Right lobe of liver (tissue), 6 donors: ENCODE measurements at regions not wholly inside any gene's neighbourhood (a gene's known extent, or its start where the extent isn't known, plus 50 kb on each side); places are given as distances from the start of the nearest gene placed in this dataset.
A peak's percentile ranks its signal among the peaks of the same experiment; 100 is the strongest.

Experiments used
- ATAC-seq, 4 donors: fragments of 200-7000 bp; cut with Tn5 transposase; one replicate each; pipeline ENCODE4 v1.9.1; 2020; ENCODE audit warnings: mild to moderate bottlenecking in 4 of 4, moderate library complexity in 4 of 4
- DNase-seq, 3 donors: peaks; one replicate each; pipeline ENCODE4 v3.0.0-alpha.2; 2020
- H3K27ac ChIP-seq, 3 donors: fragments of 200-600 bp; one replicate each; pipeline ENCODE4 v1.8.0; 2022
- H3K27me3 ChIP-seq, 2 donors: fragments of 200-600 bp; one replicate each; pipeline ENCODE4 v1.8.0; 2022
- H3K36me3 ChIP-seq, 4 donors: fragments of 200-600 bp; sonication (generic) in 1 of 4; one replicate each; pipeline versions ENCODE4 v1.5.1 to v1.8.0; 2017 to 2022; ENCODE audit warnings: control low read depth in 1 of 4
- H3K4me1 ChIP-seq, 4 donors: fragments of 200-600 bp; sonication (generic) in 1 of 4; one replicate each; pipeline versions ENCODE4 v1.5.1 to v1.8.0; 2017 to 2022; ENCODE audit warnings: control low read depth in 1 of 4
- H3K4me3 ChIP-seq, 3 donors: fragments of 200-600 bp; one replicate each; pipeline ENCODE4 v1.8.0; 2022
- H3K9me3 ChIP-seq, 4 donors: fragments of 200-600 bp; sonication (generic) in 1 of 4; one replicate each; pipeline versions ENCODE4 v1.5.1 to v1.8.0; 2017 to 2022; ENCODE audit warnings: control low read depth in 1 of 4
- CTCF ChIP-seq, 4 donors: fragments of 200-600 bp in 3 of 4; fragments of 450-650 bp in 1 of 4; IDR thresholded peaks; one replicate each; pipeline versions ENCODE4 v1.5.1 to v1.8.0; 2016 to 2022; ENCODE audit warnings: antibody characterized with exemption in 4 of 4, mild to moderate bottlenecking in 2 of 4
- POLR2A ChIP-seq: fragments of 450-650 bp; IDR thresholded peaks from one replicate; pipeline ENCODE4 v1.6.1; 2017; ENCODE audit warnings: antibody characterized with exemption, mild to moderate bottlenecking
- WGBS: methylation state at CpG from one replicate; pipeline ENCODE4 v1.1.6; 2018; ENCODE audit warnings: low coverage, low lambda C conversion rate; ENCODE audit not compliant: insufficient coverage; ENCODE audit errors: missing lambda C conversion rate; 5-methylcytosine and 5-hydroxymethylcytosine counted together
- intact Hi-C, 2 donors: fragments of 100-400 bp; cut with DNase I; formaldehyde crosslinking; loops; one replicate each; pipeline versions ENCODE4 v1.11.2 to v1.14.1; 2022
- donor health status: DM: no; HTN: yes; CAD: no.
- donor health status: DM: no; HTN: no; CAD: no.
- donor health status: DM: no; HTN: no; CAD: no.
- donor health status: DM: no; HTN: yes; CAD: no.
- donor health status: DM: no; HTN: yes; CAD: no.

DNA sequence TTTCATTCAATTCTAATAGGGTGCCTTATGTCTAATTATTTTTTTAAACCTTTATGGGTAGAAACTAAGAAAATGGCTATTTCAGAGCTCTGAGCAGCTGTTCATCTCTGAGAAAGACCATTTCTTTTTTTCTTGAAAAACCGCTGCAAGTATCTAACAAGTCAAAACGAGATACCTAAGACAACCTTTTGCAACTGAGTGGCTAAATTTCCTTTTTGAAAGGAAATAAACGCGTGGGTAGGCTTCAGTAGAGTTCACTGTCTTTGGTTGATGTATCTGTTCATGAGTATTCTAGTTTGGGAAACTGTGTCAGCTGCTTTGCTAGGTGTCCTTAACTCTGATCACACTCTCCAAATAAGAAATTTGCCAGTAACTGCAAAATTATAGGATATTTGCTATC is 104.3 kb upstream of the LINC00305 start:
- Histone ChIP-seq H3K4me3 (no peak overlapping the region), H3K27ac (peak overlapping the region in 2 of 3 donors; percentile 66 to 72), H3K4me1 (peaks cover 0 to 28% (median 12%) of the 10 kb centered on the region in 4 donors), H3K9me3 (no peaks in the 10 kb centered on the region), H3K36me3 (no peaks in the 10 kb centered on the region), H3K27me3 (no peaks in the 10 kb centered on the region)
- no peak for ATAC-seq
- DNase-seq: no peak
- intact Hi-C loops: no loop called here
- TF ChIP-seq POLR2A (no peak), CTCF (IDR thresholded peaks at IDR 0.05) (no peak)
- WGBS: 83% methylated on average over 4 of the region's 4 CpGs

DNA sequence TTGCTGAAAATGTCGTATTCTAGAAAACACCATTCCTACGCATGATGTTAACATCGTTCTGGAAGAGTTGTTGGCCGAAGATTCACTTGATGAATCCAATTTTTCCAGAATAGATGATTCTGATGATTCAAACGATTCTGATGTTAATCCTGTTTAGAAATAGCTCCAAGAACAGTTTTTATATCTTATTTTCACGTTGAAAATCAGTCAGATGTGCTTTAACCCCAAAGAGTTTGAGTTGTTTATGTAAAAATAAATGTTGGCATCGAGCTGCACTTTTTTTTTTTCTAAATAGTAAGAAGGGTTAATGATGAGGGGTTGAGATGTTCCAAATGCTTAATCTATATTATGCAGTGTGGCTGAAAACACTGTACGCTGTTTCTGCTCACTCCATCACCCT is 99.9 kb upstream of the LINC00305 start:
- H3K36me3 ChIP-seq: no peaks in the 10 kb centered on the region
- no peaks in the 10 kb centered on the region for H3K9me3 ChIP-seq
- intact Hi-C loops: no loop called here
- ATAC-seq: no peak
- peaks cover 0 to 16% (median 4%) of the 10 kb centered on the region in 4 donors for H3K4me1 ChIP-seq
- no peak overlapping the region for H3K4me3 ChIP-seq
- H3K27ac ChIP-seq: no peak overlapping the region
- WGBS: 75% methylated on average over 8 of the region's 8 CpGs
- TF ChIP-seq POLR2A (no peak), CTCF (IDR thresholded peaks at IDR 0.05) (no peak)
- no peak for DNase-seq
- H3K27me3 ChIP-seq: no peaks in the 10 kb centered on the region

GRCh38 chr18:64245126-64245861 is 96.4 kb upstream of the LINC00305 start:
- ATAC-seq (peak in 3 of 4 donors; percentile 9 to 23 (median 19)), DNase-seq (no peak)
- no peak for TF ChIP-seq CTCF (IDR thresholded peaks at IDR 0.05)
- TF ChIP-seq POLR2A: no peak
- Histone ChIP-seq H3K4me1 (peaks cover 0 to 8% (median 0%) of the 10 kb centered on the region in 4 donors), H3K27me3 (no peaks in the 10 kb centered on the region), H3K9me3 (no peaks in the 10 kb centered on the region), H3K36me3 (no peaks in the 10 kb centered on the region), H3K4me3 (no peak overlapping the region), H3K27ac (peak overlapping the region in 2 of 3 donors; percentile 11 to 27)
- 60% methylated on average over 2 of the region's 2 CpGs for WGBS
- intact Hi-C loops: no loop called here

GRCh38 chr18:64244571-64244970 is 95.7 kb upstream of the LINC00305 start:
- WGBS: 60% methylated on average over 4 of the region's 4 CpGs

More at GRCh38 chr18:64244571-64244970, 95.7 kb upstream of the LINC00305 start:
- H3K36me3 ChIP-seq: no peaks in the 10 kb centered on the region
- no peak overlapping the region for H3K4me3 ChIP-seq
- ATAC-seq (peak; percentile 99 to 100 (median 100)), DNase-seq (peak in 2 of 3 donors; percentile 42 to 69)
- peaks cover 0 to 8% (median 0%) of the 10 kb centered on the region in 4 donors for H3K4me1 ChIP-seq
- H3K27me3 ChIP-seq: no peaks in the 10 kb centered on the region
- no peaks in the 10 kb centered on the region for H3K9me3 ChIP-seq
- no peak for TF ChIP-seq POLR2A
- peak; percentile 57 to 83 (median 77) for TF ChIP-seq CTCF (IDR thresholded peaks at IDR 0.05)
- intact Hi-C loops: no loop called here
- peak overlapping the region in 2 of 3 donors; percentile 11 to 27 for H3K27ac ChIP-seq
